ENCODE measurements at regions not wholly inside any gene's neighbourhood (a gene's known extent, or its start where the extent isn't known, plus 50 kb on each side); places are given as distances from the start of the nearest gene placed in this dataset.

DNA sequence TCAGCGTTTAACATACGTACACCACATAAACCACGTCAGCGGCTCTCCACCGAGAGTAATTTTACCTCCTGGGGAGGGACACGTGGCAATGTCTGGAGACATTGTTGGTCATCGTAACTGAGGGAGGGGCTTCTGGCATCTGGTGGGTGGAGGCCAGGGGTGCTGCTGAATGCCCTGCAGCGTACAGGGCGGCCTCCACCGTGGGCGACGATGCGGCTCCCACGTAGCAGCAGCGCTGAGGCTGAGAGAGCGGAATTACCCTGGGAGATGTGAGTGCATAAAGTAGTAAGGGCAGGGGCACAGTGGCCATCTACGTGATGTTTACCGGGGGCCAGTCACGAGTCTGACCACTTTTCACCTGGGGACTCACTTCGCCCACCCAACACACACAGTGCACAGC is 212.4 kb downstream of the RBFOX3 start:
- DNase-seq (no peak), ATAC-seq (no peak)
- Mint-ChIP-seq H3K36me3 (ENCODE audit: low read depth) (no peaks in the 10 kb centered on the region), H3K27ac (no peak overlapping the region), H3K9me3 (ENCODE audit: low read depth) (no peaks in the 10 kb centered on the region), H3K27me3 (peaks cover 34% of the 10 kb centered on the region), H3K4me1 (peaks cover 12% of the 10 kb centered on the region), H3K4me3 (no peak overlapping the region)
- ChIA-PET POLR2A (no interaction called here), CTCF (no interaction called here)
- intact Hi-C loops (cut with DNase I, micrococcal nuclease) = no loop called here

DNA sequence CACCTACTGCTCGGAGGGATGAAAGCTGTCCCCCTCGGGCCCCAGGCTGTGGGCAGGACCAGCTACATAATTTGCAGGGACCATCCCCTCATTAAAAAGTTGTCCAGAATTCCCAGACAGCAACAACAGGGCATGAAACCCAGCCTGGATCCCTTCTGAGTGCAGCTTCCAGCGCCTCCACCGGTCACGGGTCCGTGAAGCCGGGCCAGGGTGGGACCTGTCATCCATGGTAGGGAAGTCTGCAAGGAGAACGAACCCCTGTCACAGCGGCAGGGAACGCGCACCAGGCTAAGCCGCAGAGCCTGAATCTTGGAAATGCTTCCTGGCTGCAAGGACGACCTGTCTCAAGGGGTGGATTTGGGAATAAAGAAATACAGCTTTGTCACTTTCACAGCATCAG is 214.2 kb downstream of the RBFOX3 start:
- Mint-ChIP-seq H3K27me3 (peaks cover 44% of the 10 kb centered on the region), H3K36me3 (ENCODE audit: low read depth) (no peaks in the 10 kb centered on the region), H3K27ac (no peak overlapping the region), H3K4me1 (peaks cover 12% of the 10 kb centered on the region), H3K4me3 (no peak overlapping the region), H3K9me3 (ENCODE audit: low read depth) (no peaks in the 10 kb centered on the region)
- intact Hi-C loops (cut with DNase I, micrococcal nuclease) = no loop called here
- ATAC-seq = no peak
- CTCF ChIA-PET = interaction anchor here (0.6 to 1.3 kb wide), 3 partner anchors 310 to 351 kb away, joined by 3 to 4 read pairs (median 3); no protein-coding TSS in a partner anchor
- POLR2A ChIA-PET = no interaction called here
- no peak for DNase-seq

DNA sequence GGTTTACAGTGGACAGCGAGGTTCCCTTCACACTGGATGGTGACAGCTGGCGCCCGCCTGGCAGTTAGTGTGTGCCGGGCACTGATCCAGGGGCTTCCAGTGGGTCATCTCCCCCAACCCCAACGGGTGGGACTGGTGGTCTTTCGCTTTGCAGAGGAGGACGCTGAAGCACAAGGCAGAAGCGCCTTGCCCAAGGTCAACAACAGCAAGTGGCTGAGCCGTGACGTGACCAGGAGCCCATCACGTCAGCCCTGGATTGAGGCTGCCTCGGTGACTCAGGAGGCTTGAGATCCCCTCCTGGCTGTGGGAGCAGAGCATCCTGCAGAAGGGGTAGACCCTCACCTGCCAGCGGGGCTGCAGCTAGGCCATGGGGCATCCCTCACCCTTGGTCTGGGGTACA is 215.3 kb downstream of the RBFOX3 start:
- ChIA-PET POLR2A (no interaction called here), CTCF (interaction anchor here (0.6 to 1.5 kb wide), 5 partner anchors 32 to 851 kb away, joined by 3 to 5 read pairs (median 3); no protein-coding TSS in a partner anchor)
- Mint-ChIP-seq H3K36me3 (ENCODE audit: low read depth) (no peaks in the 10 kb centered on the region), H3K27me3 (peaks cover 47% of the 10 kb centered on the region), H3K4me1 (peaks cover 2% of the 10 kb centered on the region), H3K9me3 (ENCODE audit: low read depth) (no peaks in the 10 kb centered on the region), H3K4me3 (no peak overlapping the region), H3K27ac (no peak overlapping the region)
- intact Hi-C loops (cut with DNase I, micrococcal nuclease) = no loop called here
- no peak for DNase-seq
- no peak for ATAC-seq

DNA sequence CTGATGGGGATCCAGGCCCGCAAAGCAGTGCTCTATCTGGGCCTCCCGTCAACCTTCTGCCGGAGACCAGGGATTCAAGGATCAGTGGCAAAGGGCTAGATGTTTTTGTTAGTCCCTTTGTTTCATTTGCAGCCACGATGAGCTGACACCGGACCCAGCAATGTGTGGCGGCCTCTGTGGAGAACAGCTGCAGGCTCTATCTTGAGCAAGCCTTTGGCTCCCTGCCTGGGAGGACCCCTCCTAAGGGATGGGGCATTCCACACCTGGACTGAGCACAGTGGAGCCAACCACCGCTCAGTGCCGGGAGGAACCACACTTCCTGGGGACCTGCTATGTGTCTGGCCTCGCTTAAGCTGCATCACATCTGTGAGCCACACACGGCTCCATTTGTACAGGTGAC is 215.8 kb downstream of the RBFOX3 start:
- no peaks in the 10 kb centered on the region for H3K4me1 Mint-ChIP-seq
- ChIA-PET CTCF (interaction anchor here (0.6 to 1.5 kb wide), 5 partner anchors 31 to 851 kb away, joined by 3 to 5 read pairs (median 3); no protein-coding TSS in a partner anchor), POLR2A (no interaction called here)
- no peaks in the 10 kb centered on the region for H3K9me3 Mint-ChIP-seq (ENCODE audit: low read depth)
- H3K27ac Mint-ChIP-seq = no peak overlapping the region
- intact Hi-C loops (cut with DNase I, micrococcal nuclease) = no loop called here
- no peak for ATAC-seq
- no peak overlapping the region for H3K4me3 Mint-ChIP-seq
- no peak for DNase-seq
- H3K36me3 Mint-ChIP-seq (ENCODE audit: low read depth) = no peaks in the 10 kb centered on the region
- peaks cover 45% of the 10 kb centered on the region for H3K27me3 Mint-ChIP-seq

DNA sequence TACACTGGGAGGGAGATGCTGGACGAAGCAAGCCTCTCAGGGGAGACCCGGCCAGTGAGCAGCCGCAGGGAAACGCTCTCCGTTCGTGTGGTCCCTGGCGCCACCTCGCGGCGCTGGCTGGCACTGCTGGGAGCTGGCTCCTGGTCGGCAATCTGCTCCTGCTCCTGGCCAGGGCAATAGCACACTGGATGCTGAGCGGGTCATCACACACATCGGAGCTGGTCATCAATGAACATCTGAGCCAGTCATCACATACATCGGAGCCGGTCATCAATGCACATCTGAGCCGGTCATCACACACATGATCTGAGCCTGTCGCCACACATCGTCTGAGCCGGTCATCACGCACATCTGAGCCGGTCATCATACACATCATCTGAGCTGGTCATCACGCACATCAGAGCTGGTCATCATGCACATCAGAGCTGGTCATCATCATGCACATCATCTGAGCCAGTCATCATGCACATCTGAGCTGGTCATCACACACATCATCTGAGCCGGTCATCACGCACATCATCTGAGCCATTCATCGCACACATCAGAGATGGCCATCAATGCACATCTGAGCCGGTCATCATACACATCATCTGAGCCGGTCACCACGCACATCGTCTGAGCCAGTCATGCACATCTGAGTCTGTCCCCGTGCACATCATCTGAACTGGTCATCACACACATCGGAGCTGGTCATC is 217.3 kb downstream of the RBFOX3 start:
- peaks cover 44% of the 10 kb centered on the region for H3K27me3 Mint-ChIP-seq
- no peaks in the 10 kb centered on the region for H3K4me1 Mint-ChIP-seq
- intact Hi-C loops (cut with DNase I, micrococcal nuclease) = loop anchor here (1.0 to 5.0 kb wide), 4 partner anchors 205 to 347 kb away; no protein-coding TSS in a partner anchor
- DNase-seq (peak; percentile 85), ATAC-seq (peak; percentile 82)
- CTCF ChIA-PET = interaction anchor here (0.5 to 4.2 kb wide), 16 partner anchors 8 to 1211 kb away, joined by 3 to 62 read pairs (median 4); no protein-coding TSS in a partner anchor
- no peaks in the 10 kb centered on the region for H3K36me3 Mint-ChIP-seq (ENCODE audit: low read depth)
- no peak overlapping the region for H3K4me3 Mint-ChIP-seq
- no peaks in the 10 kb centered on the region for H3K9me3 Mint-ChIP-seq (ENCODE audit: low read depth)
- POLR2A ChIA-PET = no interaction called here
- H3K27ac Mint-ChIP-seq = no peak overlapping the region

DNA sequence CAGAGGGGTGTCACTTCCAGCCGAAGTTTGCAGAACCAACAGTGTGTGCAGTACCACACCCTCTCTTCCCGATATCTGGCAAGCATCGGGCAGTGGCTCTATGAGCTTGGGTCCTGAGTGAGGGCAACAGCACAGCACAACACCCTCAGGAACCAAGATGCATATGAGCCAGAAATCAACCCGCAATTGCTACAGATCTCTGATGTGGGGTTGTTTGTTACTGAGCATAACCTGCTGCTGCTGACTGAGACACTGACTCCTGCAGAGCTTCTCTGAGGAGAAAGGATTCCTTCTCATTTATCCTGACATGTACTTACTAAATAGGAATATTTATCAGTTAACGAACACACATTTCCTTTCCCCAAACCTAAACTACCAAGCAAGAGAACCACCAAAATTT is 218.3 kb downstream of the RBFOX3 start:
- CTCF ChIA-PET = interaction anchor here (0.6 to 4.2 kb wide), 22 partner anchors 9 to 1210 kb away, joined by 3 to 62 read pairs (median 4); no protein-coding TSS in a partner anchor
- H3K9me3 Mint-ChIP-seq (ENCODE audit: low read depth) = no peaks in the 10 kb centered on the region
- no peak overlapping the region for H3K27ac Mint-ChIP-seq
- intact Hi-C loops (cut with DNase I, micrococcal nuclease) = loop anchor here (2.0 to 5.0 kb wide), 2 partner anchors 204 to 315 kb away; no protein-coding TSS in a partner anchor
- H3K27me3 Mint-ChIP-seq = peaks cover 41% of the 10 kb centered on the region
- no peaks in the 10 kb centered on the region for H3K36me3 Mint-ChIP-seq (ENCODE audit: low read depth)
- DNase-seq = no peak
- no peaks in the 10 kb centered on the region for H3K4me1 Mint-ChIP-seq
- POLR2A ChIA-PET = no interaction called here
- no peak overlapping the region for H3K4me3 Mint-ChIP-seq
- no peak for ATAC-seq

DNA sequence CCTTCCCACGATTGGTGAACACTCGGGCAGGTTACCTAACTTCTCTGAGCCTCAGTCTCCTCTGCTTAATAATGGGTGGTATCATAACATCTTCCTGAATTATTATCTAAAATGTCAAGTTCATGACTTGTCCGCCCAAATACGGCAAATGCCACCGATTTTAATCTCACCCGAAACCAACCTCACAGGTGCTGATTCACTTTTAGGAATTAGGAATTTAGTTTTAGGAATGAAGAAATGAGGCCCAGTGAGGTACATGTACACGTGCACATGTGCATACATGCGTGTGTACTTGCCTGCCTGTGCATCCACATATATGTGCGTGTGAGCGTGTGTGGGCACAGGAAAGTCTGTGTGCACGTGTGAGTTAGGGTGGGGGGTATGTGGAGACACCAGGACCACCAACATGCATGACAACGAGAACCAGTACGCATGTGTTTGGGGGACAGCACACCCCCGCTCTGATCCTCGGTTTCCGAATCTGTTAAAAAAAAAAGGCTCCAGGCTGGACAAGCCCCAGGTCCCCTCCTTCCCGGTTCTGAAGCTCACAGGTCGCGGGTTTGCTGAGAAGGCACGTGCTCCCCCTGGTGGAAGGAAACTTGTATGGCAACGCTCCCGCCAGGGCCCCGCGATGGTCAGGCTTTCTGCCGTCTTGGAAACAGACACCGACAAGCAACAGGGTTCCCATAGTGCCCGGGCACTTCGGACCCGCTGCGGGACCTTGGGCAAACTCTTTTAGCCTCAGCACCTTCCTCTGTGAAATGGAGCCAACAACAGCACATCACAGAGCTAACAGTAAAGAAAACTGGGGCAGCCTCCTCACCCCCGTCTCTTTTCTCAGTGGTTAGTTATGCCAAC is 219.2 kb downstream of the RBFOX3 start:
- DNase-seq = peak; percentile 80
- Mint-ChIP-seq H3K4me1 (no peaks in the 10 kb centered on the region), H3K27me3 (peaks cover 41% of the 10 kb centered on the region), H3K27ac (no peak overlapping the region), H3K9me3 (ENCODE audit: low read depth) (no peaks in the 10 kb centered on the region), H3K4me3 (no peak overlapping the region), H3K36me3 (ENCODE audit: low read depth) (no peaks in the 10 kb centered on the region)
- peak; percentile 61 for ATAC-seq
- ChIA-PET POLR2A (interaction anchor here (0.6 kb wide), 1 partner anchor 437 kb away, joined by 5 read pairs; no protein-coding TSS in a partner anchor), CTCF (interaction anchor here (0.6 to 4.2 kb wide), 31 partner anchors 10 to 1933 kb away, joined by 3 to 62 read pairs (median 4); no protein-coding TSS in a partner anchor)
- intact Hi-C loops (cut with DNase I, micrococcal nuclease) = loop anchor here (1.0 to 5.0 kb wide), 5 partner anchors 203 to 372 kb away; no protein-coding TSS in a partner anchor

- Mint-ChIP-seq H3K4me3 (no peak overlapping the region), H3K9me3 (ENCODE audit: low read depth) (no peaks in the 10 kb centered on the region)
- intact Hi-C loops (cut with DNase I, micrococcal nuclease) = loop anchor here in 1 of 2 experiments (5.0 kb wide), 1 partner anchor 317 kb away; no protein-coding TSS in a partner anchor
Observed at GRCh38 chr17:79389896-79390295, 221.0 kb downstream of the RBFOX3 start.

DNA sequence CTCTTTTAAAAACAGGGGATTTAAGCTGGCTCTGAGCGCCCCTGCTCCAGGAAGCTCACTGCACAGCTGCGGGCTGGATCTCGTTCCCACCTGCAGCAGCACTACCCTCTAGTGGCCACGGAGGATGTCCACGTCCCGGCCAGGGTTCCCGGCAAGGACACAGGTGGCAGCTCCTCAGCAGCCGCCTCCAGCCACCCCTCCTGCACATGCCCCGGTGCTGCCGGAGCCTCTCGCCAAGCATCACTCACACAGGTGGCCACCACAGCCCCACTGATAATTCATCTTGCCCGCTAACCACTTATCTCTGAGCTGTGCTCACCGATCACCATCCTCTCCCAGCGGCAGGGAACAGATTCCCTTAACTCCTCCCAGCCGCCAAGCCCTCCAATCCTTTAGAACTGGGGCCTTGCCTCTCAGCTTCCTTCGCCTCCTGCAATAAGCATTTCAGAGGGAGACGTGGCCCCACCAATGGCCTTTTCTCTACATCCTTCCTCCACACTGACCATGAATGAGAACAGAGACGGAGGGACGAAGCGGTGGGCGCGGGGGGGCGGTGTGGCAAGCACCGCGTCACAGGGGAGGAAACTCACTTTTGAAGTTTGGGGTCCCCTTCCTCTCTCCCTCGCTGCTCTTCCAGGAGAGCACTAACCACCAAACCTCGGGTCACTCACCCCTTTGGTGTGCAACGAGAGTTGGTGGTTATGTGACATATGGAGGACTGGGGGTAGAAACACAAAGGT is 222.1 kb downstream of the RBFOX3 start:
- intact Hi-C loops (cut with DNase I, micrococcal nuclease) = no loop called here
- DNase-seq (peak; percentile 51), ATAC-seq (no peak)
- ChIA-PET POLR2A (interaction anchor here (0.6 kb wide), 1 partner anchor 198 kb away, joined by 5 read pairs; no protein-coding TSS in a partner anchor), CTCF (interaction anchor here (0.7 to 1.7 kb wide), 4 partner anchors 12 to 346 kb away, joined by 3 to 5 read pairs (median 4); no protein-coding TSS in a partner anchor)
- no peaks in the 10 kb centered on the region for H3K36me3 Mint-ChIP-seq (ENCODE audit: low read depth)
- H3K4me1 Mint-ChIP-seq = no peaks in the 10 kb centered on the region
- H3K27me3 Mint-ChIP-seq = peaks cover 35% of the 10 kb centered on the region
- H3K4me3 Mint-ChIP-seq = no peak overlapping the region
- no peak overlapping the region for H3K27ac Mint-ChIP-seq
- H3K9me3 Mint-ChIP-seq (ENCODE audit: low read depth) = no peaks in the 10 kb centered on the region

More at GRCh38 chr17:79389896-79390295, 221.0 kb downstream of the RBFOX3 start:
- ChIA-PET POLR2A (no interaction called here), CTCF (interaction anchor here (0.6 to 1.0 kb wide), 3 partner anchors 217 to 341 kb away, joined by 3 to 4 read pairs (median 3); no protein-coding TSS in a partner anchor)
- DNase-seq (no peak), ATAC-seq (no peak)
- Mint-ChIP-seq H3K4me1 (no peaks in the 10 kb centered on the region), H3K27me3 (peaks cover 41% of the 10 kb centered on the region), H3K36me3 (ENCODE audit: low read depth) (no peaks in the 10 kb centered on the region), H3K27ac (no peak overlapping the region)

GRCh38 chr17:79387783-79388182 is 223.1 kb downstream of the RBFOX3 start:
- ChIA-PET POLR2A (no interaction called here), CTCF (interaction anchor here (0.7 to 1.7 kb wide), 4 partner anchors 13 to 345 kb away, joined by 3 to 5 read pairs (median 4); no protein-coding TSS in a partner anchor)
- DNase-seq (no peak), ATAC-seq (no peak)
- Mint-ChIP-seq H3K9me3 (ENCODE audit: low read depth) (no peaks in the 10 kb centered on the region), H3K27ac (no peak overlapping the region), H3K36me3 (ENCODE audit: low read depth) (no peaks in the 10 kb centered on the region), H3K4me3 (no peak overlapping the region), H3K27me3 (peaks cover 28% of the 10 kb centered on the region), H3K4me1 (no peaks in the 10 kb centered on the region)
- intact Hi-C loops (cut with DNase I, micrococcal nuclease) = no loop called here
